HepG2 (cell line): ENCODE measurements at regions not wholly inside any gene's neighbourhood (a gene's known extent, or its start where the extent isn't known, plus 50 kb on each side); places are given as distances from the start of the nearest gene placed in this dataset.

Source experiments
- ARID5B ChIP-seq: IDR thresholded peaks from 2 replicates; pipeline ENCODE4 v1.4.0; 2020; ENCODE audit warnings: mild to moderate bottlenecking, missing genetic modification reagents
- FOXP4 ChIP-seq: sonication (generic); formaldehyde crosslinking; IDR thresholded peaks from 2 replicates; pipeline ENCODE4 v1.4.0; 2020; ENCODE audit warnings: missing genetic modification reagents
- HNRNPUL1 ChIP-seq: fragments of 200-400 bp; formaldehyde crosslinking; IDR thresholded peaks from 2 replicates; pipeline ENCODE4 v1.6.1; 2017; ENCODE audit warnings: low read depth, mild to moderate bottlenecking, low read length, moderate library complexity
- JUNB ChIP-seq: sonication (generic); formaldehyde crosslinking; IDR thresholded peaks from 2 replicates; pipeline ENCODE4 v1.8.0; 2022; ENCODE audit warnings: missing genetic modification reagents, mild to moderate bottlenecking, borderline replicate concordance
- MIER3 ChIP-seq: IDR thresholded peaks from 2 replicates; pipeline ENCODE4 v1.6.1; 2016; ENCODE audit warnings: missing compliant biosample characterization, borderline replicate concordance
- PATZ1 ChIP-seq: sonication (generic); formaldehyde crosslinking; IDR thresholded peaks from 2 replicates; pipeline ENCODE4 v1.4.0; 2020; ENCODE audit warnings: missing genetic modification reagents
- ZMYM4 ChIP-seq: sonication (generic); formaldehyde crosslinking; IDR thresholded peaks from 2 replicates; pipeline ENCODE4 v1.8.1; 2023; ENCODE audit warnings: mild to moderate bottlenecking, missing genetic modification reagents

GRCh38 chr3:94648270-94649180 is 585.7 kb downstream of the NSUN3 start (continued):
- peak; percentile 70 for TF ChIP-seq FOXP4
- peak; percentile 69; the same call in 1 of the 2 replicates for TF ChIP-seq JUNB (CRISPR knock-in tag)
- TF ChIP-seq ARID5B, result peak; percentile 78
- TF ChIP-seq MIER3 (CRISPR knock-in tag), result peak; percentile 52; the same call in 1 of the 2 replicates
- TF ChIP-seq ZMYM4 (CRISPR knock-in tag), result peak; percentile 57
- TF ChIP-seq PATZ1, result peak; percentile 11; the same call in 1 of the 2 replicates
- TF ChIP-seq HNRNPUL1, result peak; percentile 86; the same call in 1 of the 2 replicates
- TF ChIP-seq, all 625 proteins: peak for 49; not testable (repeated sequence) for 576
